ENCODE measurements at regions not wholly inside any gene's neighbourhood (a gene's known extent, or its start where the extent isn't known, plus 50 kb on each side); places are given as distances from the start of the nearest gene placed in this dataset.

GRCh38 chr3:148255981-148256969, 441.4 kb upstream of the AGTR1 start:
- TF ChIP-seq NFRKB (IDR thresholded peaks at IDR 0.05) (no peak), SP1 (IDR thresholded peaks at IDR 0.05) (no peak), BHLHE40 (IDR thresholded peaks at IDR 0.05; ENCODE audit: borderline replicate concordance) (no peak), ARNT (IDR thresholded peaks at IDR 0.05) (no peak), SUZ12 (IDR thresholded peaks at IDR 0.05) (no peak)

Measured in HEK293T (cell line).